ENCODE measurements at regions not wholly inside any gene's neighbourhood (a gene's known extent, or its start where the extent isn't known, plus 50 kb on each side); places are given as distances from the start of the nearest gene placed in this dataset.
A peak's percentile ranks its signal among the peaks of the same experiment; 100 is the strongest.

DNA sequence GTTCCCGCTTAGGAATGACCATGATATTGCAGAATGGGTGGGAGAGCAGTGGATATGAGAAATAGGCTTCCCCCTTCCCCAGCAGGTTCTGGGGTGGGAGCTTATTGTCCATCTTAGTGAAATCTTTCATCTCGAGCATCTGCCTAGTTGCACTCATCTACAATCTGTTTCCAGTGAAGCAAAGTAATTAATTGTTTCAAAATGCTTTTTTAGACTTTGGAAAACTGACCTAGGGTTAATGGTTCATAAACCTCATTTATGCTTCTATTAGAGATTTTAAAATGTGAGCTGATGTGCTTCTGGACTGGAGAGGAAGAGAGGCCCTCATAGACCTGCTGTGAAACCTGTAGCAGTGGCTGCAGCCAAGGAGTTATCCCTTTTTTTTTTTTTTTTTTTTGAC, 247.7 kb upstream of the XYLT1 start:
- no peaks in the 10 kb centered on the region for H3K9me3 ChIP-seq (ENCODE audit: control insufficient read depth, low read length)
- WGBS, 2 experiments (ENCODE audit: insufficient coverage in 2 of 2), result no CpG with 5 or more reads among the region's 2 CpGs
- no peaks in the 10 kb centered on the region for H3K4me1 ChIP-seq (ENCODE audit: control insufficient read depth, insufficient read depth, low read length, poor library complexity, severe bottlenecking)
- no peak overlapping the region for H3K4me3 ChIP-seq (ENCODE audit: extremely low read depth, insufficient read depth, low read length, poor library complexity, severe bottlenecking)
- no peak overlapping the region for H3K27ac ChIP-seq (ENCODE audit: low read depth, low read length, severe bottlenecking)
- no peaks in the 10 kb centered on the region for H3K36me3 ChIP-seq (ENCODE audit: control insufficient read depth, insufficient read depth, low read length)

DNA sequence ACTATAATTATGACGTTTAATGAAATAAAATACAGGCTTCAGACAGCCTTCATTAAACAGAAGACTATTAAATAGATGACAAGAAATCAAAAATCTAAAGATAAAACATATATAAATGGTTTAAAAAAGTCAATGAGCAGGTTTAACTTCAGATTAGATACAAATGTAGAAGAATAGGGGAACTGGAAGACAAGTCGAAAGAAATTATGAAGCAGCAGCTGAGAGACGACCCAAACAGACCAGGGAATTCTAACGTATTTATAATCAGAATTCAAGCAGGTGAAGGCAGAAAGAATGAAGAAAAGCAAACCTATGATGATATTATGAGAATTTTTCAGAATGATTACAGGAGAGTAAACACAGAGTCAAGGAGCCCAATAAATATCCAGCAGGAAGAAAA, 235.1 kb upstream of the XYLT1 start:
- H3K4me1 ChIP-seq (ENCODE audit: control insufficient read depth, insufficient read depth, low read length, poor library complexity, severe bottlenecking), result no peaks in the 10 kb centered on the region
- WGBS, 2 experiments (ENCODE audit: insufficient coverage in 2 of 2), result 94 to 97% methylated on average over 3 of the region's 4 CpGs
- no peaks in the 10 kb centered on the region for H3K36me3 ChIP-seq (ENCODE audit: control insufficient read depth, insufficient read depth, low read length)
- no peak overlapping the region for H3K27ac ChIP-seq (ENCODE audit: low read depth, low read length, severe bottlenecking)
- no peak overlapping the region for H3K4me3 ChIP-seq (ENCODE audit: extremely low read depth, insufficient read depth, low read length, poor library complexity, severe bottlenecking)
- no peaks in the 10 kb centered on the region for H3K9me3 ChIP-seq (ENCODE audit: control insufficient read depth, low read length)

DNA sequence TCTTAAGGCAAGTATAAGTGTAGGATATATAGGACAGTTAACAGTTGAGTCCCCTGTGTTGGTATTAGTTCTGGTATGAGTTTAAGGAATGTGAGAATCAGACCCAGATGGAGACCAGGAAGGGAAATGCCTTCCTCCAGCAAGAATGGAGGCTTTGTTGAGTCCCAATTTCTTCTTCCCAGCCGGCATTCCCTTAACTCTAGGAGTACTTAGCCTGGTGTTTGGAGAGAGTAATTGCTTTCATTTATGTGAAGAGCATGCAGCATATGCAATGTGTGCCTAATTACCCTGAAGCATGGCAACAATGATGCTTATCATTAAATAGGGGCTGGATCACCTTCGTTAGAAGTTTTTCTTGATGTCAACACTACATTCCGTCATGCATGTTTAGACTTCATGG, 225.9 kb upstream of the XYLT1 start:
- H3K27ac ChIP-seq (ENCODE audit: low read depth, low read length, severe bottlenecking), result peak overlapping the region; percentile 43
- H3K4me3 ChIP-seq (ENCODE audit: extremely low read depth, insufficient read depth, low read length, poor library complexity, severe bottlenecking), result no peak overlapping the region
- H3K36me3 ChIP-seq (ENCODE audit: control insufficient read depth, insufficient read depth, low read length), result no peaks in the 10 kb centered on the region
- 91 to 100% methylated on average over 2 of the region's 3 CpGs for WGBS, 2 experiments (ENCODE audit: insufficient coverage in 2 of 2)
- no peaks in the 10 kb centered on the region for H3K4me1 ChIP-seq (ENCODE audit: control insufficient read depth, insufficient read depth, low read length, poor library complexity, severe bottlenecking)
- H3K9me3 ChIP-seq (ENCODE audit: control insufficient read depth, low read length), result peaks cover 2% of the 10 kb centered on the region

DNA sequence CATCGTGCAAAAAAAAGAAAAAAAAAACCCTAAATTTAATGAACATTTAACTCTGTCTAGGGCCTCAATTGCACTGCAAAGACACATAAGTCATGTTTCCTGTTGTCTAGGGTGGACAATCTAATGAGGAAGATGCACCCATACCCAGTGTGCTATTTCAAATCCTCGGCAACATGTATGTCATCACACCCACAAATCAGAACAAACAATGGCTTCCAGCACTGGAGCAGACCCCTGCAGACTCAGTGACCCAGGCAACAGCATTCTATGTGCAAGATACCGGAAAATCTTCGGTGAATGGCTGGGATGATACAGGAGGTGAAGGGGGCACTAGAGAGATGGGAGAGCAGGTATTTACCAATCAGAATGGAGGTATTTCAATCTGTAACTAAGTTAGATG, 221.7 kb upstream of the XYLT1 start:
- 79 to 93% methylated on average over 2 of the region's 4 CpGs for WGBS, 2 experiments (ENCODE audit: insufficient coverage in 2 of 2)
- Histone ChIP-seq H3K36me3 (ENCODE audit: control insufficient read depth, insufficient read depth, low read length) (no peaks in the 10 kb centered on the region), H3K4me3 (ENCODE audit: extremely low read depth, insufficient read depth, low read length, poor library complexity, severe bottlenecking) (no peak overlapping the region), H3K27ac (ENCODE audit: low read depth, low read length, severe bottlenecking) (no peak overlapping the region), H3K4me1 (ENCODE audit: control insufficient read depth, insufficient read depth, low read length, poor library complexity, severe bottlenecking) (no peaks in the 10 kb centered on the region), H3K9me3 (ENCODE audit: control insufficient read depth, low read length) (peaks cover under 1% of the 10 kb centered on the region)

DNA sequence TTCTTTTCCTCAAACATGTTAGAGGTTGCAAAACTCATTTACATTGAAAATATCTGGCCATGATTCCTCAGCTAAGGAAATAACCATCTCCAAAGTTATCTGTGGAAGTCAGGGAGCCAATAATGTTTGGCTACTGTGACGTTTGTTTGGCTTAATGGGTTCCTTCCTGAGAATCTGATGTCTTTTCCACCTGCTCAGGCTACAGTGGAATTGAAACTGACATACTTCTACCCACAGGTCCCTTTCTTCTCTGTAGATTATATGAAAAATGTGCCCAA, 221.1 kb upstream of the XYLT1 start:
- no peaks in the 10 kb centered on the region for H3K4me1 ChIP-seq (ENCODE audit: control insufficient read depth, insufficient read depth, low read length, poor library complexity, severe bottlenecking)
- no peak overlapping the region for H3K4me3 ChIP-seq (ENCODE audit: extremely low read depth, insufficient read depth, low read length, poor library complexity, severe bottlenecking)
- no peaks in the 10 kb centered on the region for H3K36me3 ChIP-seq (ENCODE audit: control insufficient read depth, insufficient read depth, low read length)
- H3K27ac ChIP-seq (ENCODE audit: low read depth, low read length, severe bottlenecking), result no peak overlapping the region
- no peaks in the 10 kb centered on the region for H3K9me3 ChIP-seq (ENCODE audit: control insufficient read depth, low read length)
- WGBS, 2 experiments (ENCODE audit: insufficient coverage in 2 of 2), result 89% methylated on average over 1 of the region's 1 CpG; no CpG with 5 or more reads in 1 of the 2 experiments

DNA sequence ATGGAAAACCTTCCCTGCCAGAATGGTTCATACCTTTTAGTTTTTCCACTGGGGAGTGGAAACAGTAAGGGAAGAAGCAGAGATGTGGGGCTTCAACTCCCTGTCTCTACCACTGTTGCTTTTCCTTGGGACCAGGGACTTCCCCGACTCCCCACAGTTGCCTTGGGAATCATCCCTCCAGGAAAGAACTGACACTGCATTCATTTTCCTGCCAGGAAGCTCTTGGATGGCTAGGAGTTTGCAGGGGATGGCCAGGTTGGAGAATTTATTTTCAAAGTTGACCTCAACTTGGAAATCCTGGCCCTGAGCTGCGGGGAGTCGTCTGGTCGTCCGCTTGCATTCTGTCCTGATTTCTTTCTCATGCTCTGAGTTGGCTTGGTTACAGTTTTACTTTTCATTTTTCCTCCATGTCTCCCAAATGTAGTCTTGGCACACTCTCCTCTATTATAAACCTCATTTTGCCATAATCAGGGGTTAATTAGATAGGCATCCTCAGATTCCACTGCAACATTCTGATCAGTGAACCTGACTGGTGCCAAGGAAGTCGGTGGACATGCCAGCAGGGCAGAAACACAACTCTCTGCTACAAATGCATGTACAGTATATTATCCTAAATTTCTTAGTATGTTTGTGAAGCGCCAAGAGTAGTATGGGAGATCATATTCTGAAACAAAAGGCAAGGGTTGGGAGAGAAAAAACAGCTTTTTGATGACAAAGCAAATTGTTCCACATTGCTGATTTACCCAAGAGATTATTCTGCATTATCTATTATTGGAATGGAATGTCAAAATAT, 220.5 kb upstream of the XYLT1 start:
- H3K36me3 ChIP-seq (ENCODE audit: control insufficient read depth, insufficient read depth, low read length), result no peaks in the 10 kb centered on the region
- H3K4me3 ChIP-seq (ENCODE audit: extremely low read depth, insufficient read depth, low read length, poor library complexity, severe bottlenecking), result no peak overlapping the region
- no peaks in the 10 kb centered on the region for H3K4me1 ChIP-seq (ENCODE audit: control insufficient read depth, insufficient read depth, low read length, poor library complexity, severe bottlenecking)
- no peaks in the 10 kb centered on the region for H3K9me3 ChIP-seq (ENCODE audit: control insufficient read depth, low read length)
- H3K27ac ChIP-seq (ENCODE audit: low read depth, low read length, severe bottlenecking), result no peak overlapping the region
- WGBS, 2 experiments (ENCODE audit: insufficient coverage in 2 of 2), result 94% methylated on average over 2 of the region's 7 CpGs; no CpG with 5 or more reads in 1 of the 2 experiments

DNA sequence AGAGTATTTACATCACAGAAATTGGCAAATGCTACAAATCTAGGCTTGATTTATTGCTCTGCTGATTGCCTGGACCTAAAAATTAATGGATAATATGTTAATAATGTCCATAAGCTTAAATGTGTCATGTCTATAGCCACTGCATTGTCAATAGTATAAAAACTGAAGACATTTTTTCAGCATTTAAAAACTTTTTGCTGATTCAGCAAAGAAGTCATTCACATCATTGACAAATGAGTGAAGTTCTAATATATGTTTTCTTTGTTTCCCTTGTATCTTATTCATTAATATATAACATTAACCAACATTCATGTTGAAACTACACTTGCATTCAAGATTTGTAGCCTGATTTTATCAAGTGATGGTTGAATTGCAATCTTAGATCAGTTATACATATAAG, 214.7 kb upstream of the XYLT1 start:
- Histone ChIP-seq H3K4me3 (ENCODE audit: extremely low read depth, insufficient read depth, low read length, poor library complexity, severe bottlenecking) (no peak overlapping the region), H3K4me1 (ENCODE audit: control insufficient read depth, insufficient read depth, low read length, poor library complexity, severe bottlenecking) (no peaks in the 10 kb centered on the region), H3K27ac (ENCODE audit: low read depth, low read length, severe bottlenecking) (no peak overlapping the region), H3K9me3 (ENCODE audit: control insufficient read depth, low read length) (no peaks in the 10 kb centered on the region), H3K36me3 (ENCODE audit: control insufficient read depth, insufficient read depth, low read length) (no peaks in the 10 kb centered on the region)

DNA sequence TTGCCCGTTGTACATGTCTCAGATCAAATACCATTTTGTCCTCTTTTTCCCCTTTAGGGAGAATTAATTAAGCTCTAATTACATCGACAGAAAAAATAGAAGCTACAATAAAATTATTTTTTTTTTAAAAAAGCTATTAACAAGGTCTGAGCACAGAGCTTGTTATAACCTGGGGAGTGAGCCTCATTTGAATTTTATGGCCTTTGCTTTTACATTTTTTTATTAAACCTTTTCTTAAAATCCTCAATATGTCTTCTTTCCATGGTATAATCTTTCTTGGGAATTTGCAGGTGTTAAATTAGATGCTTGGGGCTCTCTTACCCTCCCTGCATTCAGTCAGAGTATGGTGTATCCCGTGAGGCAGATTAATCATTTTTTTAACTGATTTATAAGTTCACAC, 212.5 kb upstream of the XYLT1 start:
- Histone ChIP-seq H3K9me3 (ENCODE audit: control insufficient read depth, low read length) (peaks cover 6% of the 10 kb centered on the region), H3K36me3 (ENCODE audit: control insufficient read depth, insufficient read depth, low read length) (no peaks in the 10 kb centered on the region), H3K4me1 (ENCODE audit: control insufficient read depth, insufficient read depth, low read length, poor library complexity, severe bottlenecking) (no peaks in the 10 kb centered on the region), H3K4me3 (ENCODE audit: extremely low read depth, insufficient read depth, low read length, poor library complexity, severe bottlenecking) (no peak overlapping the region), H3K27ac (ENCODE audit: low read depth, low read length, severe bottlenecking) (no peak overlapping the region)
- WGBS, 2 experiments (ENCODE audit: insufficient coverage in 2 of 2), result no CpG with 5 or more reads among the region's 3 CpGs

DNA sequence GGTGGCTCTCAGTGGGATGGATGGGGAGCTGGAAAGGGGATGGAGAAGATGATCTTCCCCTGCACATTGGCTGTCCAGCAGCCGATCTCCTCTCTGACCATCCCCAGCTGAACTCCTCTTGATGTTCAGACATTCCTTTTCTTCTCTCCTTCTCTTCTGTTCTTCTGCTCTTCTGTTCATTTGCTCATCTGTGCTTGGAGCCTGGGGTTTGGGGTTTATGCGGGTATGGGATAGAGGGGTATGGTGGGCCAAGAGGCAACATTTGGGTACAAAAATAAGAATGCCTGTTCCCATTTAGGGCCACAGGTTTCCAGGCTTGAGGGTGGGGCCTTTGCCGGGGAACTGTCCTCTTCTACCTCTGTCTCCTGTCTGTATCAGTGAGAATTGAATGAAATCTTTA, 205.4 kb upstream of the XYLT1 start:
- Histone ChIP-seq H3K36me3 (ENCODE audit: control insufficient read depth, insufficient read depth, low read length) (no peaks in the 10 kb centered on the region), H3K4me3 (ENCODE audit: extremely low read depth, insufficient read depth, low read length, poor library complexity, severe bottlenecking) (no peak overlapping the region), H3K9me3 (ENCODE audit: control insufficient read depth, low read length) (peaks cover 6% of the 10 kb centered on the region), H3K4me1 (ENCODE audit: control insufficient read depth, insufficient read depth, low read length, poor library complexity, severe bottlenecking) (no peaks in the 10 kb centered on the region), H3K27ac (ENCODE audit: low read depth, low read length, severe bottlenecking) (no peak overlapping the region)
- no CpG with 5 or more reads among the region's 3 CpGs for WGBS, 2 experiments (ENCODE audit: insufficient coverage in 2 of 2)

DNA sequence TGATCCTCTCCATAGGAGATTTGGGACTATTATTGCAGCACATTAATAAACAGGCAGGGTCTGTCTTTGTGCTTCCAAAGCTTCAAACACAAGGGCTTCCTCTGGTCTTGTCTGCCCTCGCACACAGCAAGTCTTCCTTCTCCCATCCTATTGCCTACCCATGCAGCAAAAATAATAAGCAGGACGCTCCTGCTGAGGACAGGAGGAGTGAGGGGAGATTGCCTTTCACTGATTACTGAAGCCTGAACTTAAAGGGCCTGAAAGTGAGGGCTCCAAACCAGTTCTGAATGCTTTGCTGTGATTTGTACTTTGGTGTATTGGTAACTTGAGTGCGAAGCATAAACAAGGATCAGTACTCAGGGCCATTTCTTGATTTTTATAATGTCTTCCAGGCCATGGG, 197.6 kb upstream of the XYLT1 start:
- H3K9me3 ChIP-seq (ENCODE audit: control insufficient read depth, low read length), result no peaks in the 10 kb centered on the region
- H3K27ac ChIP-seq (ENCODE audit: low read depth, low read length, severe bottlenecking), result no peak overlapping the region
- no peaks in the 10 kb centered on the region for H3K36me3 ChIP-seq (ENCODE audit: control insufficient read depth, insufficient read depth, low read length)
- H3K4me1 ChIP-seq (ENCODE audit: control insufficient read depth, insufficient read depth, low read length, poor library complexity, severe bottlenecking), result no peaks in the 10 kb centered on the region
- H3K4me3 ChIP-seq (ENCODE audit: extremely low read depth, insufficient read depth, low read length, poor library complexity, severe bottlenecking), result no peak overlapping the region
- WGBS, 2 experiments (ENCODE audit: insufficient coverage in 2 of 2), result 100% methylated on average over 1 to 2 of the region's 3 CpGs

DNA sequence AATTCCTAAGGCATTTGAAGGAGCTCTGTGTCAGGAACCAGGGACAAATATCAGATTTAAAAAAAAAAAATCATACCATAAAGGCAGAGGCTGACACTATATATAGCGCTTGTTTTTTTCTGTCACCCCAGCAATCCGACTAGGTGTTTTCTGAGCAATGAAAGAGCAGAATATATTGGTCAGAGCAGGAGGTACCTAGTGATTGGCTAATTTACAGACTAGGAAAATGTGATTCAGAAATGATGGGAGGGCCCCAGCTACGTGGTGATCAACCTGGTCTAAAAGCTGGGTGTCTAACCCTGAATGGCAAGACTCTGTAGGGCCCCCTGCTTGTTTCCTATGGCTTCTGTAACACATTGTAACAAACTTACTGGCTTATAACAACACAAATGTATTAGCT, 195.5 kb upstream of the XYLT1 start:
- 86 to 95% methylated on average over 1 to 3 of the region's 3 CpGs for WGBS, 2 experiments (ENCODE audit: insufficient coverage in 2 of 2)
- H3K27ac ChIP-seq (ENCODE audit: low read depth, low read length, severe bottlenecking), result no peak overlapping the region
- H3K4me3 ChIP-seq (ENCODE audit: extremely low read depth, insufficient read depth, low read length, poor library complexity, severe bottlenecking), result no peak overlapping the region
- no peaks in the 10 kb centered on the region for H3K9me3 ChIP-seq (ENCODE audit: control insufficient read depth, low read length)
- no peaks in the 10 kb centered on the region for H3K4me1 ChIP-seq (ENCODE audit: control insufficient read depth, insufficient read depth, low read length, poor library complexity, severe bottlenecking)
- no peaks in the 10 kb centered on the region for H3K36me3 ChIP-seq (ENCODE audit: control insufficient read depth, insufficient read depth, low read length)

All from mesodermal cell (in vitro differentiated cells).